ENCODE measurements at regions not wholly inside any gene's neighbourhood (a gene's known extent, or its start where the extent isn't known, plus 50 kb on each side); places are given as distances from the start of the nearest gene placed in this dataset.

- Histone ChIP-seq H3K9ac (ENCODE audit: low read length) (no peak overlapping the region), H3K79me2 (replicated peaks; ENCODE audit: insufficient read depth, low read length) (no peaks in the 10 kb centered on the region), H3K9me3 (ENCODE audit: low read length) (no peaks in the 10 kb centered on the region), H4K20me1 (ENCODE audit: insufficient read depth) (no peaks in the 10 kb centered on the region), H3K27me3 (ENCODE audit: insufficient read depth, low read depth, low read length) (no peaks in the 10 kb centered on the region), H3K4me2 (ENCODE audit: low read length) (no peak overlapping the region), H3K27ac (ENCODE audit: low read length) (no peak overlapping the region), H2AFZ (ENCODE audit: low read depth, low read length) (no peak overlapping the region), H3K36me3 (ENCODE audit: insufficient read depth, low read length) (no peaks in the 10 kb centered on the region), H3K9me2 (ENCODE audit: insufficient read depth, low read length) (no peaks in the 10 kb centered on the region), H3F3A (ENCODE audit: insufficient read depth, low read length, poor library complexity, severe bottlenecking) (no peaks in the 10 kb centered on the region), H3K4me3 (ENCODE audit: low read length) (no peak overlapping the region)
- TF ChIP-seq CTCF (IDR thresholded peaks at IDR 0.05; ENCODE audit: poor library complexity, severe bottlenecking), result no peak
These were observed 232.9 kb upstream of the NPY start for GRCh38 chr7:24050991-24051560.

GRCh38 chr7:24051651-24052050 is 232.3 kb upstream of the NPY start:
- Histone ChIP-seq H3K4me2 (ENCODE audit: low read length) (no peak overlapping the region), H3K9me2 (ENCODE audit: insufficient read depth, low read length) (no peaks in the 10 kb centered on the region), H3K9ac (ENCODE audit: low read length) (no peak overlapping the region), H3K36me3 (ENCODE audit: insufficient read depth, low read length) (no peaks in the 10 kb centered on the region), H3K27me3 (ENCODE audit: insufficient read depth, low read depth, low read length) (no peaks in the 10 kb centered on the region), H3K27ac (ENCODE audit: low read length) (no peak overlapping the region), H2AFZ (ENCODE audit: low read depth, low read length) (no peak overlapping the region), H3K79me2 (replicated peaks; ENCODE audit: insufficient read depth, low read length) (no peaks in the 10 kb centered on the region), H3K4me3 (ENCODE audit: low read length) (no peak overlapping the region), H4K20me1 (ENCODE audit: insufficient read depth) (no peaks in the 10 kb centered on the region), H3F3A (ENCODE audit: insufficient read depth, low read length, poor library complexity, severe bottlenecking) (no peaks in the 10 kb centered on the region), H3K9me3 (ENCODE audit: low read length) (no peaks in the 10 kb centered on the region)
- TF ChIP-seq POLR2AphosphoS5 (IDR thresholded peaks at IDR 0.05), result no peak
- no peak for TF ChIP-seq TAF1 (IDR thresholded peaks at IDR 0.05; ENCODE audit: low read depth)

GRCh38 chr7:24052572-24053260 is 231.3 kb upstream of the NPY start:
- H2AFZ ChIP-seq (ENCODE audit: low read depth, low read length), result no peak overlapping the region
- no peaks in the 10 kb centered on the region for H3K79me2 ChIP-seq (replicated peaks; ENCODE audit: insufficient read depth, low read length)
- no peak for TF ChIP-seq TAF1 (IDR thresholded peaks at IDR 0.05; ENCODE audit: low read depth)
- no peak for TF ChIP-seq CTCF (IDR thresholded peaks at IDR 0.05; ENCODE audit: poor library complexity, severe bottlenecking)
- no peak for TF ChIP-seq REST (IDR thresholded peaks at IDR 0.05; ENCODE audit: borderline replicate concordance)
- no peak for TF ChIP-seq SMC3 (conservative IDR thresholded peaks at IDR 0.05; ENCODE audit: poor library complexity)
- TF ChIP-seq POLR2AphosphoS5 (IDR thresholded peaks at IDR 0.05), result no peak
- TF ChIP-seq EP300 (conservative IDR thresholded peaks at IDR 0.05; ENCODE audit: poor library complexity, severe bottlenecking), result no peak
- no peak for TF ChIP-seq MXI1 (conservative IDR thresholded peaks at IDR 0.05; ENCODE audit: poor library complexity, severe bottlenecking)
- no peak for TF ChIP-seq RAD21 (conservative IDR thresholded peaks at IDR 0.05)
- TF ChIP-seq EZH2 (IDR thresholded peaks at IDR 0.05; ENCODE audit: borderline replicate concordance, insufficient read depth, low read length, poor library complexity, severe bottlenecking), result no peak
- no peak overlapping the region for H3K9ac ChIP-seq (ENCODE audit: low read length)
- H3K4me2 ChIP-seq (ENCODE audit: low read length), result no peak overlapping the region
- no peaks in the 10 kb centered on the region for H3K27me3 ChIP-seq (ENCODE audit: insufficient read depth, low read depth, low read length)
- H3K27ac ChIP-seq (ENCODE audit: low read length), result no peak overlapping the region
- H3K4me3 ChIP-seq (ENCODE audit: low read length), result no peak overlapping the region
- no peaks in the 10 kb centered on the region for H3F3A ChIP-seq (ENCODE audit: insufficient read depth, low read length, poor library complexity, severe bottlenecking)
- no peaks in the 10 kb centered on the region for H3K9me3 ChIP-seq (ENCODE audit: low read length)
- H4K20me1 ChIP-seq (ENCODE audit: insufficient read depth), result no peaks in the 10 kb centered on the region
- H3K36me3 ChIP-seq (ENCODE audit: insufficient read depth, low read length), result no peaks in the 10 kb centered on the region
- H3K9me2 ChIP-seq (ENCODE audit: insufficient read depth, low read length), result no peaks in the 10 kb centered on the region
